ENCODE measurements at regions not wholly inside any gene's neighbourhood (a gene's known extent, or its start where the extent isn't known, plus 50 kb on each side); places are given as distances from the start of the nearest gene placed in this dataset.

DNA sequence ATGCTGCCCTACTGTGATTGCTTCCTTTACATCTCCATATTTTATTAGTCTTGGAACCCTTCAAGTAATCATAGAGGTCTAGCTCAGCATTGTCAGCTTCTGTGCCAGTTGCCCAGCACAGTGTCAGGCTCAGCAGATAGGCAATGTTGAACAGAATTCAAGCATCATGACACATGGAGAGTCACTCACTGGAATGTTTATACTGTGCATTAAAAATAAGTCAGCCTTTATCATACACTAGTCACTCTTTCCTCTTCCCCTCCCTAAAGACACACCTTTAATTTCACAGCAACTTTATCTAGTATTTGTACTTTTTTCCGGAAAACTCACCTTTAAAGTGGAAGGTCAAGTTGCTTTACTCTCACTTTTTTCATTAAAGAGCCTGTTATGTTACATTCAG is 253.8 kb upstream of the CDH11 start:
- TF ChIP-seq CTCF (IDR thresholded peaks at IDR 0.05) (no peak), POLR2A (IDR thresholded peaks at IDR 0.05) (no peak)

Measured in uterus (tissue), 2 donors.